GM12878 (cell line): ENCODE measurements at regions not wholly inside any gene's neighbourhood (a gene's known extent, or its start where the extent isn't known, plus 50 kb on each side); places are given as distances from the start of the nearest gene placed in this dataset.

ENCODE experiments used
- ATAC-seq: fragments of 200-7000 bp; cut with Tn5 transposase; 3 replicates; pipeline ENCODE4 v1.9.1; 2020; ENCODE audit warnings: mild to moderate bottlenecking, moderate library complexity
- BruUV-seq: library from RNA; stranded (reverse); fragments of 400-500 nt; replicated peaks from 2 replicates; lab custom pipeline; 2021; lab: Mats Ljungman, UMichigan
- CTCF ChIA-PET: fragments of 300-600 bp; sonication (Branson Sonifier 250); formaldehyde crosslinking; extraction: SDS; loops from one replicate; lab custom pipeline; 2021; ENCODE audit warnings: inconsistent platforms; lab: Yijun Ruan, JAX
- POLR2A ChIA-PET: fragments of 350-600 bp; formaldehyde crosslinking; extraction: SDS; loops from one replicate; lab custom pipeline; 2021; ENCODE audit warnings: inconsistent platforms; lab: Charles Lee
- RAD21 ChIA-PET: fragments of 300-600 bp; sonication (Branson Sonifier 250); formaldehyde crosslinking; loops from one replicate; lab custom pipeline; 2023; ENCODE audit warnings: antibody characterized with exemption; ENCODE audit not compliant: unreplicated experiment; lab: Charles Lee
- SMC1A ChIA-PET: fragments of 300-600 bp; sonication (Branson Sonifier 250); formaldehyde crosslinking; loops from one replicate; lab custom pipeline; 2023; ENCODE audit not compliant: unreplicated experiment, uncharacterized antibody; lab: Charles Lee
- DNase-seq: peaks from one replicate; pipeline ENCODE4 v3.0.0-alpha.2; 2011; ENCODE audit warnings: low read depth, low spot score
- FAIRE-seq: peaks from 3 replicates; lab custom pipeline; 2011; peaks lifted over from hg19 to GRCh38; lab: Jason Lieb, UNC
- H2AFZ ChIP-seq: 2 replicates; pipeline ENCODE4 v1.6.0; 2011; ENCODE audit warnings: low read depth, low read length, control low read depth; ENCODE audit not compliant: control insufficient read depth
- H3K27ac ChIP-seq: 2 replicates; pipeline ENCODE4 v1.5.1; 2011; ENCODE audit warnings: control low read depth; ENCODE audit not compliant: control insufficient read depth, insufficient read depth
- H3K27me3 ChIP-seq, 2 experiments: replicated peaks in 1 of 2; 2 replicates each; pipeline versions ENCODE4 v1.6.0 to v1.6.1; 2011; ENCODE audit warnings: low read length in 1 of 2; ENCODE audit not compliant: control insufficient read depth in 2 of 2, insufficient read depth in 2 of 2
- H3K36me3 ChIP-seq, 2 experiments: 2 replicates each; pipeline ENCODE4 v1.5.1; 2011; ENCODE audit warnings: low read length in 1 of 2; ENCODE audit not compliant: control insufficient read depth in 2 of 2, insufficient read depth in 2 of 2
- H3K4me1 ChIP-seq: 2 replicates; pipeline ENCODE4 v1.6.1; 2011; ENCODE audit warnings: mild to moderate bottlenecking, low read length, moderate library complexity, mixed read lengths; ENCODE audit not compliant: control insufficient read depth, insufficient read depth
- H3K4me2 ChIP-seq: 2 replicates; pipeline ENCODE4 v1.6.0; 2011; ENCODE audit warnings: control low read depth; ENCODE audit not compliant: control insufficient read depth, insufficient read depth
- H3K4me3 ChIP-seq: fragments of 200-600 bp; sonication (generic); 2 replicates; pipeline ENCODE4 v1.5.1; 2016
- H3K79me2 ChIP-seq: 2 replicates; pipeline ENCODE4 v1.6.0; 2011; ENCODE audit warnings: low read length; ENCODE audit not compliant: control insufficient read depth, insufficient read depth
- H3K9ac ChIP-seq: 2 replicates; pipeline ENCODE4 v1.8.0; 2011; ENCODE audit warnings: low read length, control low read depth, mixed read lengths; ENCODE audit not compliant: control insufficient read depth, insufficient read depth
- H3K9me3 ChIP-seq: replicated peaks from 3 replicates; pipeline ENCODE4 v1.5.1; 2011; ENCODE audit warnings: mild to moderate bottlenecking, low read length; ENCODE audit not compliant: control insufficient read depth, insufficient read depth
- H4K20me1 ChIP-seq: 2 replicates; pipeline ENCODE4 v1.6.0; 2011; ENCODE audit not compliant: control insufficient read depth, insufficient read depth
- BHLHE40 ChIP-seq, 2 experiments: fragments of 450-650 bp in 1 of 2; IDR thresholded peaks; 2 replicates each; pipeline ENCODE4 v1.6.1; 2011 to 2017; ENCODE audit warnings: low read depth in 2 of 2, borderline replicate concordance in 1 of 2, improper control_type of control experiment in 1 of 2, low read length in 1 of 2, mild to moderate bottlenecking in 1 of 2
- BMI1 ChIP-seq: fragments of 450-650 bp; IDR thresholded peaks from 2 replicates; pipeline ENCODE4 v1.6.1; 2016; ENCODE audit warnings: mild to moderate bottlenecking, moderate library complexity, borderline replicate concordance
- CEBPB ChIP-seq, 2 experiments: fragments of 150-350 bp in 1 of 2; IDR thresholded peaks; 2 replicates each; pipeline ENCODE4 v1.6.1; 2012 to 2014; ENCODE audit warnings: low read depth in 2 of 2, low read length in 2 of 2, borderline replicate concordance in 1 of 2, inconsistent platforms in 1 of 2
- CHD1 ChIP-seq: IDR thresholded peaks from 2 replicates; pipeline ENCODE4 v1.6.1; 2012; ENCODE audit warnings: low read depth, low read length, improper control_type of control experiment
- EED ChIP-seq: sonication (generic); IDR thresholded peaks from 2 replicates; pipeline ENCODE4 v1.6.1; 2016; ENCODE audit warnings: antibody characterized with exemption, low read depth
- ETV6 ChIP-seq, 2 experiments: fragments of 450-650 bp in 1 of 2; IDR thresholded peaks in 1 of 2; conservative IDR thresholded peaks in 1 of 2; 2 replicates each; pipeline ENCODE4 v1.6.1; 2014; ENCODE audit warnings: antibody characterized with exemption in 1 of 2, borderline replicate concordance in 1 of 2, low read depth in 1 of 2, mild to moderate bottlenecking in 1 of 2, moderate library complexity in 1 of 2
- FOS ChIP-seq: IDR thresholded peaks from 3 replicates; pipeline ENCODE4 v1.6.1; 2011; ENCODE audit warnings: borderline replicate concordance; ENCODE audit not compliant: insufficient read length; ENCODE audit errors: extremely low read depth
- JUNB ChIP-seq: IDR thresholded peaks from 2 replicates; pipeline ENCODE4 v1.6.1; 2016; ENCODE audit warnings: antibody characterized with exemption, mild to moderate bottlenecking
- PBX3 ChIP-seq: IDR thresholded peaks from 2 replicates; pipeline ENCODE4 v1.6.1; 2011; ENCODE audit warnings: mild to moderate bottlenecking, low read depth, low read length, moderate library complexity; ENCODE audit not compliant: insufficient replicate concordance
- PML ChIP-seq: IDR thresholded peaks from 2 replicates; pipeline ENCODE4 v1.6.1; 2012; ENCODE audit warnings: low read length, inconsistent platforms
- POLR2A ChIP-seq: IDR thresholded peaks from 2 replicates; pipeline ENCODE4 v1.6.1; 2011; ENCODE audit warnings: low read depth, mild to moderate bottlenecking, low read length
- RCOR1 ChIP-seq: conservative IDR thresholded peaks from 2 replicates; pipeline ENCODE4 v1.6.1; 2012; ENCODE audit warnings: low read depth, low read length, improper control_type of control experiment
- RELA ChIP-seq: fragments of 450-650 bp; IDR thresholded peaks from 2 replicates; pipeline ENCODE4 v1.8.0; 2014; ENCODE audit warnings: borderline replicate concordance; ENCODE audit not compliant: partially characterized antibody
- RUNX3 ChIP-seq: IDR thresholded peaks from 2 replicates; pipeline ENCODE4 v1.6.1; 2012; ENCODE audit warnings: low read length, inconsistent platforms
- TAF1 ChIP-seq: IDR thresholded peaks from 2 replicates; pipeline ENCODE4 v1.6.1; 2011; ENCODE audit warnings: mild to moderate bottlenecking, low read depth, low read length, borderline replicate concordance
- WGBS: methylation state at CpG from one replicate; pipeline ENCODE4 v1.1.6; 2016; ENCODE audit warnings: low lambda C conversion rate; ENCODE audit not compliant: insufficient replicate concordance, insufficient coverage; ENCODE audit errors: missing lambda C conversion rate; 5-methylcytosine and 5-hydroxymethylcytosine counted together
- in situ Hi-C: fragments of 300-500 bp; cut with MboI; formaldehyde crosslinking; loops from 9 replicates; pipeline ENCODE4 v1.14.3; 2018; ENCODE audit warnings: mixed read lengths
- intact Hi-C: fragments of 100-400 bp; cut with micrococcal nuclease; formaldehyde crosslinking; loops from one replicate; pipeline ENCODE4 v1.14.2; 2022; ENCODE audit not compliant: unreplicated experiment
- TF ChIP-seq, protein P1 (sequence below): fragments of 450-650 bp; IDR thresholded peaks from 2 replicates; pipeline ENCODE4 v1.6.1; 2016; ENCODE audit warnings: mild to moderate bottlenecking
- TF ChIP-seq, protein P2 (sequence below): fragments of 450-650 bp; IDR thresholded peaks from 2 replicates; pipeline ENCODE4 v1.6.1; 2016; ENCODE audit warnings: mild to moderate bottlenecking

DNA sequence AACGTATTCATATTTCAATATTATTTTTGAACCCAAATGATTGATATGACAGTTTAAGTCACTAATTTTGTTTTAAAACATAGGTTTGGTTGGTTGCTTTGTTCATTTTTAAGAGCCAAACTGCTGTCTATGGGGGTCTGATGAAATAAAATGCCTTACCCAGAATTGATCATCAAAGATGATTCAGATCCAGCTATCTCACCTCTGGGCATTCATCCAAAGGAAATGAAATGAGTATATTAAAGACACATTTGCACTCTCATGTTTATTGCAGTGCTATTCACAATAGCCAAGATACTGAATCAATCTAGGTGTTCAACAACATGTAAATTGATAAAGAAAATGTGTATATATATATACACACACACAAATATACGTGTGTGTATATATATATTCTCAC lies 326.9 kb upstream of the GULP1 start:
- no peak for ATAC-seq
- no TSS peak for BruUV-seq
- ChIA-PET SMC1A (no interaction called here), CTCF (no interaction called here), POLR2A (no interaction called here), RAD21 (no interaction called here)
- WGBS, result 25% methylated on average over 2 of the region's 2 CpGs
- Histone ChIP-seq H3K36me3 (no peaks in the 10 kb centered on the region), H3K4me3 (no peak overlapping the region), H3K4me1 (no peaks in the 10 kb centered on the region), H3K9ac (no peak overlapping the region), H3K27me3 (no peaks in the 10 kb centered on the region), H3K27ac (no peak overlapping the region), H3K9me3 (no peaks in the 10 kb centered on the region), H4K20me1 (no peaks in the 10 kb centered on the region), H2AFZ (no peak overlapping the region), H3K4me2 (no peak overlapping the region), H3K79me2 (no peaks in the 10 kb centered on the region)
- no peak for TF ChIP-seq RELA
- TF ChIP-seq TAF1, result no peak
- TF ChIP-seq POLR2A, result no peak
- no peak for TF ChIP-seq ETV6 (conservative IDR thresholded peaks at IDR 0.05 in 1 of 2, IDR thresholded peaks at IDR 0.05 in 1 of 2; ENCODE audit: borderline replicate concordance in 1 of 2, low read depth in 1 of 2)
- TF ChIP-seq EED, result no peak
- no peak for TF ChIP-seq CEBPB (IDR thresholded peaks at IDR 0.05; ENCODE audit: borderline replicate concordance in 1 of 2, low read depth in 2 of 2, low read length in 2 of 2)
- TF ChIP-seq FOS, result no peak
- no peak for TF ChIP-seq BHLHE40 (IDR thresholded peaks at IDR 0.05; ENCODE audit: borderline replicate concordance in 1 of 2, low read depth in 2 of 2, low read length in 1 of 2)
- TF ChIP-seq PML, result no peak
- TF ChIP-seq JUNB, result no peak
- TF ChIP-seq, protein P1, sequence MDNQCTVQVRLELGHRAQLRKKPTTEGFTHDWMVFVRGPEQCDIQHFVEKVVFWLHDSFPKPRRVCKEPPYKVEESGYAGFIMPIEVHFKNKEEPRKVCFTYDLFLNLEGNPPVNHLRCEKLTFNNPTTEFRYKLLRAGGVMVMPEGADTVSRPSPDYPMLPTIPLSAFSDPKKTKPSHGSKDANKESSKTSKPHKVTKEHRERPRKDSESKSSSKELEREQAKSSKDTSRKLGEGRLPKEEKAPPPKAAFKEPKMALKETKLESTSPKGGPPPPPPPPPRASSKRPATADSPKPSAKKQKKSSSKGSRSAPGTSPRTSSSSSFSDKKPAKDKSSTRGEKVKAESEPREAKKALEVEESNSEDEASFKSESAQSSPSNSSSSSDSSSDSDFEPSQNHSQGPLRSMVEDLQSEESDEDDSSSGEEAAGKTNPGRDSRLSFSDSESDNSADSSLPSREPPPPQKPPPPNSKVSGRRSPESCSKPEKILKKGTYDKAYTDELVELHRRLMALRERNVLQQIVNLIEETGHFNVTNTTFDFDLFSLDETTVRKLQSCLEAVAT, result no peak
- TF ChIP-seq PBX3, result no peak
- no peak for TF ChIP-seq CHD1
- no peak for TF ChIP-seq RUNX3
- TF ChIP-seq, protein P2, sequence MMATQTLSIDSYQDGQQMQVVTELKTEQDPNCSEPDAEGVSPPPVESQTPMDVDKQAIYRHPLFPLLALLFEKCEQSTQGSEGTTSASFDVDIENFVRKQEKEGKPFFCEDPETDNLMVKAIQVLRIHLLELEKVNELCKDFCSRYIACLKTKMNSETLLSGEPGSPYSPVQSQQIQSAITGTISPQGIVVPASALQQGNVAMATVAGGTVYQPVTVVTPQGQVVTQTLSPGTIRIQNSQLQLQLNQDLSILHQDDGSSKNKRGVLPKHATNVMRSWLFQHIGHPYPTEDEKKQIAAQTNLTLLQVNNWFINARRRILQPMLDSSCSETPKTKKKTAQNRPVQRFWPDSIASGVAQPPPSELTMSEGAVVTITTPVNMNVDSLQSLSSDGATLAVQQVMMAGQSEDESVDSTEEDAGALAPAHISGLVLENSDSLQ, result no peak
- no peak for TF ChIP-seq RCOR1
- no peak for TF ChIP-seq BMI1
- intact Hi-C loops (no loop called here), in situ Hi-C loops (no loop called here)
- DNase-seq, result no peak
- FAIRE-seq, result no peak
